ENCODE measurements at regions not wholly inside any gene's neighbourhood (a gene's known extent, or its start where the extent isn't known, plus 50 kb on each side); places are given as distances from the start of the nearest gene placed in this dataset.

GRCh38 chr10:131568866-131569265 lies 257.3 kb upstream of the TCERG1L start:
- Histone ChIP-seq H3K9ac (ENCODE audit: low read length) (no peak overlapping the region), H2AFZ (ENCODE audit: low read depth, low read length) (no peak overlapping the region), H3K9me3 (ENCODE audit: low read length) (no peaks in the 10 kb centered on the region), H3K27me3 (ENCODE audit: insufficient read depth, low read depth, low read length) (no peaks in the 10 kb centered on the region), H3K9me2 (ENCODE audit: insufficient read depth, low read length) (no peaks in the 10 kb centered on the region), H3K79me2 (replicated peaks; ENCODE audit: insufficient read depth, low read length) (no peaks in the 10 kb centered on the region), H3K27ac (ENCODE audit: low read length) (no peak overlapping the region), H3F3A (ENCODE audit: insufficient read depth, low read length, poor library complexity, severe bottlenecking) (no peaks in the 10 kb centered on the region), H3K4me2 (ENCODE audit: low read length) (no peak overlapping the region), H4K20me1 (ENCODE audit: insufficient read depth) (no peaks in the 10 kb centered on the region), H3K4me3 (ENCODE audit: low read length) (no peak overlapping the region), H3K36me3 (ENCODE audit: insufficient read depth, low read length) (no peaks in the 10 kb centered on the region)
- no peak for TF ChIP-seq RAD21 (conservative IDR thresholded peaks at IDR 0.05)
- no peak for TF ChIP-seq MXI1 (conservative IDR thresholded peaks at IDR 0.05; ENCODE audit: poor library complexity, severe bottlenecking)

GRCh38 chr10:131569851-131570715 lies 258.6 kb upstream of the TCERG1L start:
- H3K4me3 ChIP-seq (ENCODE audit: low read length), result no peak overlapping the region
- H3K4me2 ChIP-seq (ENCODE audit: low read length), result no peak overlapping the region
- H3K27ac ChIP-seq (ENCODE audit: low read length), result no peak overlapping the region
- TF ChIP-seq EZH2 (IDR thresholded peaks at IDR 0.05; ENCODE audit: borderline replicate concordance, insufficient read depth, low read length, poor library complexity, severe bottlenecking) (no peak), CTCF (IDR thresholded peaks at IDR 0.05; ENCODE audit: poor library complexity, severe bottlenecking) (peak; percentile 25)
- H3K27me3 ChIP-seq (ENCODE audit: insufficient read depth, low read depth, low read length), result no peaks in the 10 kb centered on the region
- H3K36me3 ChIP-seq (ENCODE audit: insufficient read depth, low read length), result no peaks in the 10 kb centered on the region
- H2AFZ ChIP-seq (ENCODE audit: low read depth, low read length), result peak overlapping the region; percentile 14
- no peaks in the 10 kb centered on the region for H3K9me3 ChIP-seq (ENCODE audit: low read length)
- no peaks in the 10 kb centered on the region for H3K9me2 ChIP-seq (ENCODE audit: insufficient read depth, low read length)
- no peaks in the 10 kb centered on the region for H4K20me1 ChIP-seq (ENCODE audit: insufficient read depth)
- no peaks in the 10 kb centered on the region for H3K79me2 ChIP-seq (replicated peaks; ENCODE audit: insufficient read depth, low read length)
- no peak overlapping the region for H3K9ac ChIP-seq (ENCODE audit: low read length)
- H3F3A ChIP-seq (ENCODE audit: insufficient read depth, low read length, poor library complexity, severe bottlenecking), result no peaks in the 10 kb centered on the region

GRCh38 chr10:131570716-131571307 lies 259.3 kb upstream of the TCERG1L start:
- no peak for TF ChIP-seq EZH2 (IDR thresholded peaks at IDR 0.05; ENCODE audit: borderline replicate concordance, insufficient read depth, low read length, poor library complexity, severe bottlenecking)
- TF ChIP-seq REST (IDR thresholded peaks at IDR 0.05; ENCODE audit: borderline replicate concordance), result no peak
- no peak for TF ChIP-seq RAD21 (conservative IDR thresholded peaks at IDR 0.05)
- no peak for TF ChIP-seq EP300 (conservative IDR thresholded peaks at IDR 0.05; ENCODE audit: poor library complexity, severe bottlenecking)
- no peak for TF ChIP-seq CTCF (IDR thresholded peaks at IDR 0.05; ENCODE audit: poor library complexity, severe bottlenecking)
- no peak for TF ChIP-seq POLR2AphosphoS5 (IDR thresholded peaks at IDR 0.05)
- no peaks in the 10 kb centered on the region for H3F3A ChIP-seq (ENCODE audit: insufficient read depth, low read length, poor library complexity, severe bottlenecking)
- H4K20me1 ChIP-seq (ENCODE audit: insufficient read depth), result no peaks in the 10 kb centered on the region
- no peaks in the 10 kb centered on the region for H3K27me3 ChIP-seq (ENCODE audit: insufficient read depth, low read depth, low read length)
- H3K9me2 ChIP-seq (ENCODE audit: insufficient read depth, low read length), result no peaks in the 10 kb centered on the region
- no peaks in the 10 kb centered on the region for H3K36me3 ChIP-seq (ENCODE audit: insufficient read depth, low read length)
- no peaks in the 10 kb centered on the region for H3K79me2 ChIP-seq (replicated peaks; ENCODE audit: insufficient read depth, low read length)
- H3K27ac ChIP-seq (ENCODE audit: low read length), result no peak overlapping the region
- H2AFZ ChIP-seq (ENCODE audit: low read depth, low read length), result no peak overlapping the region
- H3K4me2 ChIP-seq (ENCODE audit: low read length), result no peak overlapping the region
- H3K4me3 ChIP-seq (ENCODE audit: low read length), result no peak overlapping the region
- H3K9me3 ChIP-seq (ENCODE audit: low read length), result no peaks in the 10 kb centered on the region
- H3K9ac ChIP-seq (ENCODE audit: low read length), result no peak overlapping the region
